ENCODE measurements at regions not wholly inside any gene's neighbourhood (a gene's known extent, or its start where the extent isn't known, plus 50 kb on each side); places are given as distances from the start of the nearest gene placed in this dataset.
A peak's percentile ranks its signal among the peaks of the same experiment; 100 is the strongest.

DNA sequence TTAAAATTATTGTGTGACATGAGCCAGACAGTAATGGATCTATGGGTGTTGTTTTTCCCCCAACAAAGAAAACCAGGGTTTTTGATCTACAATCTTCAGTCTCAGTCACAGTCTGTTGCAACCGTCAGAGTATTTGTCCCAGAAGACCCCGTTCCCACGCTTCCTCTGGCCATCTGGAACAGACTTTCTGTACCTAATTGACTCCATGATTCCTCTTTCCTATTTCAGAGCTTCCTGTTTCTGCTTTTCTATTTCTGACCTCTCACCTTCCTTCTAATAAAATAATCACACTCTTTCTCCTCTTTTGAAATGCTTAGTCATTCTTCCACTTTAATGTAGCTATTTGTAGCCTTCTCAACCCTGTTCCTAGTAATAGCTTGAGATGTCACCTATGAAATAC, 1044.8 kb downstream of the DTWD2 start:
- DNase-seq (ENCODE audit: low read depth) = no peak

DNA sequence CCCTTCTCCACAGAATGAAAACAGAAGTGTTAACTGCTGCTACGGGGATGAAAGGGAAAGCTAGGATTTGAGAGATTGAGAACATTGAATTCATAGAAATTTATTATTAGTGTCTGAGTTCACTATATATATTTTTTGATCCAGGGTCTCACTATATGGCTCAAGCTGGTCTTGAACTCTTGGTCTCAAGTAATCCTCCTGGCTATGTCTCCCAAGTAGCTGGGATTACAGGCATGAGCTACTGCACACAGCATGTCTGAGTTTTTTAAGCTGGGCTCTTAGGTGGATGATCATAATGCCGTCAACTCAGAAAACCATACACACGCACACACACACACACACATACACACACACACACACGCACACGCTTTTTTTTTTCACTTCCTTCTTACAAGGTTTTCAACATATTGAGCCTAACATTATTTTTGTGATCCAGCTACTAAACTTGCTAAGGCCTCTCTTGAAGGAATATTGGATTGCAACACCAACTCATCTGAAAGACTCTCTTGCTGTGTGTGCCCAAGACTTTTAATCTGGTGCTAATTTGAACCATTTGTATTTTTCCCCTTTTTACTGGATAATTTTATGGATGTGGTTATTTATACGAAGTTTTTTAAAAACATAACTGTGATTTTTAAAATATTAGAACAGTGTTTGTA, 1045.4 kb downstream of the DTWD2 start:
- DNase-seq (ENCODE audit: low read depth) = peak; percentile 9

GRCh38 chr5:117893211-117893610, 1095.1 kb downstream of the DTWD2 start:
- no peak for DNase-seq (ENCODE audit: low read depth)

DNA sequence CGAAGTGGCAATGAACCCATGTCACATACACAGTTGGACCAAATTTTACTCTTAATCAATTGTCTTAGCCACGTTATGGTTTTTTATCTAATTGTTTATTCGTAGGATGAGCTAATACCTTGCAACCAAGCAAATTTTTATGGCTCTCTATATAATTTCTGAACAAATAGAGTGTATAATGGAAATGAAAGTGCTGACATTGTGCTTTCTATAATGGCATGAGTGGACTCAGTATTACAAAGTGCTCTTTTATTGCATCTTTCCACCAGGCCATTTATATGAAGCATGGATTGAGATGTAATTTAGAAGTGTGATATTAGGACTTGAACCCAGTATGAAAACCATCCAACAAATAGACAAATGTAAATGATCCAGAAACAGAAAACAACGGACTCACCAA, 1096.0 kb downstream of the DTWD2 start:
- no peak for DNase-seq (ENCODE audit: low read depth)

DNA sequence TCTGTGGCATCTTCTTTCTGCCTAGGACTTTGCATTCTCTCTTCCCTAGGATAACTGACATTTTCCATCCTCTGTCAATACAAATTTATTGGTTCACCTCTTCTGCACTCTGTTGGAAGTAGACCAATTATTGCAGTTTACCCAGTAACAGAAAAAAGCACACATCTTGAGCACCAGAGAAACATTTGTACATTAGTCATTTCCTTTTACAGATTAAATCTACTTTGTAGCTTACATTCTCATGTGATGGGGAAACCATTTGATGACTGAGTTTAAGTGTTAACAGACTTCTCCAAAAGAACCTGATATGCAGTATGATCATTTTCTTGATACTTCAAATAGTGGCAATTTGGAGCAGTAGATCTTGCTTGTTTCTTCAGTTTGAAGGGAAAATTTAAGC, 1098.8 kb downstream of the DTWD2 start:
- DNase-seq (ENCODE audit: low read depth) = peak; percentile 65

DNA sequence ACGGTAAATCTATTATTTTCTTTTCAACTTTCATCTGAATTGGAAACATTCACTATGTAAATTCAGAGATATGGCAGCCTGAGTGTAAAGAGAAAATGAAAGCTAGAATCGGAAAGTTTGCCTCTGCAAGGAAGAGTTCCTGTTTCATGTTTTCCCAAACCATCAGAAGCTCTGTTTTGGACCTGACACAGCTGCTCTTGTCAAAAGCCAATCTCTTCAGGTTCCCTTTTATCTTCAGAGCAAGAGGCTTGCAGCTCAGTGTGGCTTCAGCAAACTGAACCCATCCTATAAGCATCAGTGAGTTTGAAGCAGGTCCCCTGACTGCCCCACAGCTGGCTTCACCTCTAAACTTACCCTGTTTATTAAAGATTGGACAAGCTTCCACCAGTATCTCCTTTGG, 1099.7 kb downstream of the DTWD2 start:
- no peak for DNase-seq (ENCODE audit: low read depth)

DNA sequence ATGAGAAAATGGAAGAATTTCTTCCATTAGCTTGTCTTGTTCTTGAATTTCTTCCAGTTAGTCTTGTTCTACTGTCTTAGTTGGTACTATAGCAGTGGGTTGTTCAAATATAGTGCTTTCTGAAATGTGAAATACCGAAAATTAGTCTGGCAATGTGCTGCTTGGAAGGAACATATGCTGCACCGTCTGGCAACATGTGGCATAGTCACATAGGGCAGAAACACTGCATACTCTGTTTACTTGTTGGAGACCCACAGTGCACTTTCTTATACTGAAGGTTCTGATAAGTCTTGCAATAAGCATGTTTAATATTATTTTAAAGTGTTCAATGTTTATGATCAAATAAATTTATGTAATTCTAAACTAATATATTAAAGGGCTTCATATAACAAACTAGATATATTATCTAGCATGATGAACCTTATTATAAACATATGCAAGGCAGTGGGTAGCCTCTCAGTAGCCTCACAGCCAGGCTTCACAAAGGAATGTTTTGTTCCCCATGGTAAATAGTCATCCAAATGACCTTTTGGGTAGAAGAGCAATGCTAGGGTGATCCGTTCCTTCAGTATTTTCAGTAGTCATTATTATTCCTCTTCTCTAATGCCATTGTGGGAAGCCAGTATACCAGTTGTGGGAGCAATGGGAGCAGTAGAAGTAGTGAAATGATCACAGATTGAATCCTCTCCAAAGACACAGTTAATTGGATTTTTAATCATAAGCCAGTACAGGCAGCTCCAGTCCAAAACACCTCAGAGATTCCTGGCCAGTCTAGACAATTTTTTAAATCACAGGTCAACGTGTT, 1106.7 kb downstream of the DTWD2 start:
- DNase-seq (ENCODE audit: low read depth) = no peak

- DNase-seq (ENCODE audit: low read depth) = no peak
Measured at GRCh38 chr5:117880932-117881331, 1107.4 kb downstream of the DTWD2 start.

GRCh38 chr5:117877731-117878130, 1110.6 kb downstream of the DTWD2 start:
- DNase-seq (ENCODE audit: low read depth) = no peak

DNA sequence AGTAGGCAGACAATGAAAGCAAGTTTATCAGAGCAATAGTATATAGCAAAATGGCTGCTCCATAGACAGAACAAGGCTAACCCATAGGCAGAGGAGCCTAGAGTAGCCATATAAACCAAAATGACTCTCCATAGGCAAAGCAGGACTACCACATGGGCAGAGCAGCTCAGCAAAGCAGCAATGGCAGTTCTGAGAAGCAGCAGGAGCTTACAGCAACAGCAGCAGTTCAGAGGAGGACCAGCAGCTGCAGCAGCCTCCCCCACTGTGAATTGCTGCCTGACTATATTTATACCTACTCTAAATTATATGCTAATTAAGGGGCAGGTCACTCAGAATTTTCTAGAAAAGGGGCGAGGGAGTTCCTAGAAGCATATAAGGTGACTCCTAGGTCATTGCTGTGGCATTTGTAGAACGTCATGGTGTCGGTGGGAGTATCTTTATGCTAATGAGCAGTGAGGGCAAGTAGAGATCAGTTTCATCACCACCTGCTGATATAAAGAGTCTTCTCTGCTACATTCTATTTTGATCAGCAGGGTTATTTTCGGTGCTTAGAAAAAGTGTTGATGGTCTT, 1115.5 kb downstream of the DTWD2 start:
- no peak for DNase-seq (ENCODE audit: low read depth)

DNA sequence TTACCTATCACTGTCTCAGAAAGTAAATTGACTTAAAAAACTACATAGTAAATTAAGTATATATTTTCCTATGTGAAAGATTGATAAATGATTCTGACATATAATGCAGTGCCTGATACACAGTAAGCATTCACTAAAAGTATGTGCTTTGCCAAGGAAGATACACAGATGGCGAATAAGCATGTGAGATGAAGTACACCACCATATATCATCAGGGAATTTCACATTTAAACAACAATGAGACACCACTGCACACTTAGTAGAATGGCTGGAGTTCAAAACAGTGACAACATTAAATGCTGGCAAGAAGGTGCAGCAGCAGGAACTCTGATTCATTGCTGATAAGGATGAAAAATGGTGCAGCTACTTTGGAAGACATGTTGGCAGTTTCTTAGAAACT, 1118.8 kb downstream of the DTWD2 start:
- no peak for DNase-seq (ENCODE audit: low read depth)

- no peak for DNase-seq (ENCODE audit: low read depth)
Measured at GRCh38 chr5:117863586-117864296, 1124.6 kb downstream of the DTWD2 start.

- DNase-seq (ENCODE audit: low read depth) = no peak
Measured at GRCh38 chr5:117860550-117860949, 1127.8 kb downstream of the DTWD2 start.

- DNase-seq (ENCODE audit: low read depth) = no peak
Measured at GRCh38 chr5:117859176-117859575, 1129.2 kb downstream of the DTWD2 start.

- DNase-seq (ENCODE audit: low read depth) = no peak
Measured at GRCh38 chr5:117856713-117857112, 1131.6 kb downstream of the DTWD2 start.

- no peak for DNase-seq (ENCODE audit: low read depth)
Measured at GRCh38 chr5:117837786-117838185, 1150.6 kb downstream of the DTWD2 start.

DNA sequence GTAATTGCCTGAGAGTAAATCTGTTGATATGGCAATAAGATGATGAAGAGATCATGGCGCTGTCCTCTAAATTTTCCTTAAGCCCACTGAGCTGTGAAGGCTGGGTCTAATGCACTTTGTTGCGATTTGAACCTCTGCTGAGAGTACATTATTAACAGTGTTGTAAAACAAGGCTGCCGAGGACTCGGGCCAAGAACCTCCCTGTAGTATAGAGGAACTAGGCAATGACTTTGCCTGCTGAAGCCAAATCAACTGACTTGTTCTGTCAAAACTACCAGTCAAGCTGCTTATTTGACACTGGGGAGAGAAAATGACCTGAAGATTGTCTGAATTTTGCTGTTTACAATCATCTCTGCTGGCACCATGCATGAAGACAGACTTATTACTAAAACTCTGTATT, 1154.7 kb downstream of the DTWD2 start:
- DNase-seq (ENCODE audit: low read depth) = no peak

DNA sequence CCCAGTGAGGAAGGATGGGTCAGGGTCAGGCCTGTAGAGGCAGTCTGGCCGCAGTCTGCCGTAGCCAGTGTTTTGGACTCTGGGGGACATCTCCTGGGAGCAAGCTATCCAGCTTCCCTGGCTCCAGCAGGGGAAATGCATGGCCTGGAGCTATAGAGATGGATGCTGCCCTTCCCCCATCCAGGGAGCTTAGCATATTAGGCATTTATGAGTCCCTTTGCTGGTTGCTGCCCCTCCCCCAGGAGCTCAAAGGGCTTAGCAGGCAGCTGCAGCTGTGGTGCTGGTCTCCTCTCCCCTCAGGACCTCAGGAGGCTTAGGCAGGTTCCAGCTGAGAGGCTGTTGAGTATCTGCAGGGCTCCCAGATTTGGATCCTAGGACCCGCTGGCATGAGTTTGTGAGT, 1158.7 kb downstream of the DTWD2 start:
- no peak for DNase-seq (ENCODE audit: low read depth)

DNA sequence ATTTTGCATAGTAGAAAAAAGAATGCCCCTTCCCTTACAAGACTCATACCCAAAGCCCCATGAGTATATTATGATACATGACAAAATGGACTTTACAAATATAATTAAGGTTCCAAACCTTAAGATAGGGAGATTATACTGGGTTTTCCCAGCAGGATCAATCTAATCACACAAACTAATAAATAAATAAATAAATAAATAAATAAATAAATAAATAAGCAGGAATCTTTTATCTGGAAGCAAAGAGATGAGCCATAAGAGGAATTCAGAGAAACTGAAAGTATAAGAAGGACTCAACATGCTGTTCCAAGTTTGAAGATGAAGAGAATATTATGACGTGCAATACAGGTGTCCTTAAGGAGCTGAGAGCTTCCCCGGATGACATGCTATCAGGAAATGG, 1174.5 kb downstream of the DTWD2 start:
- DNase-seq (ENCODE audit: low read depth) = no peak

- DNase-seq (ENCODE audit: low read depth) = no peak
Measured at GRCh38 chr5:117812861-117813260, 1175.5 kb downstream of the DTWD2 start.

DNA sequence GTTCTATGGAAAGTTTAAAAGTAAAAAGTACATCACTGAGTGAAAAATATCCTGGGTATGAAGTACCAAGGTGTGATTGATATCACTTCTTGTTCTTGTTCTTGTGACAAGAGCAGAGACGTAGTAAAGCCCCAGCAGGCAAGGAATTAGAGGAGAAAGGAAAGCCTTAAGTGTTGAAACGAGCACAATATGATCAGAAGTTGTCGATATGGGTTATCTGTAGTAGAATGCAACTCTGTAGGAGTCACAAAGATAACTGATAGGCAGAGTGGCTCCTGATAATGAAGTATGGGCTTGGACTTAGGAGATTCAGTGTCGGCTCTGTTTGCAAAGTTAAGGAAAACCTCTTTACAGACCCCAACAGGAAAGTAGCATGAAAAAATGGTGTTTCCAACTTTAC, 1179.1 kb downstream of the DTWD2 start:
- DNase-seq (ENCODE audit: low read depth) = no peak

DNA sequence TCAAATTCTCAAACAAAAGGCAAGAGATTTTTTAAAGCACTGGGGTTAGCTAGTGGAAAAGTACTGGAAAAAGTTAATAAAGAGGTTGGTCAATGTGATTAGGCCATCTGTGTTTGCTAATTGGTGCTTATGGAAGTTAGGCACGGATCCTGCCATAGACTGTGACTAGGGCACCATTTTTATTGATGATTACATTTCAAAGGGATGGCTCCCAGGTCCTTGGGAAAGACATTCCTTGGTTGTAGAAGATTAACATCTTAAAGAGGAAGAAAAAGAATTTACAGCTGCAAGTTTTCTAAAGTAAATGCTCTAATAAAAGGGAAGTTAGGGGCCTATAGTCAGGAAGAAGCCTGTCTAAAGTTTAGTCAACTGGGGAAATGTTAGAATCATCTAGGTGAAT, 1183.3 kb downstream of the DTWD2 start:
- no peak for DNase-seq (ENCODE audit: low read depth)

GRCh38 chr5:117803533-117803932, 1184.8 kb downstream of the DTWD2 start:
- DNase-seq (ENCODE audit: low read depth) = peak; percentile 79

Data from fibroblast of gingiva (primary cell).